Occipital lobe (tissue), 1 donor: ENCODE measurements at regions not wholly inside any gene's neighbourhood (a gene's known extent, or its start where the extent isn't known, plus 50 kb on each side); places are given as distances from the start of the nearest gene placed in this dataset.

ENCODE experiments used
- DNase-seq: peaks from one replicate; lab custom pipeline; 2025; lab: John Stamatoyannopoulos, UW

- DNase-seq = no peak
These were observed 118.4 kb upstream of the IRX5 start for GRCh38 chr16:54812229-54812628.

- DNase-seq = no peak
These were observed 121.8 kb upstream of the IRX5 start for GRCh38 chr16:54808890-54809289.

GRCh38 chr16:54806881-54807360 lies 123.7 kb upstream of the IRX5 start:
- DNase-seq = no peak

- no peak for DNase-seq
These were observed 124.3 kb upstream of the IRX5 start for GRCh38 chr16:54806378-54806777.

- no peak for DNase-seq
These were observed 125.0 kb upstream of the IRX5 start for GRCh38 chr16:54805648-54806047.

- no peak for DNase-seq
These were observed 129.4 kb upstream of the IRX5 start for GRCh38 chr16:54801057-54801844.

GRCh38 chr16:54798267-54798666 lies 132.4 kb upstream of the IRX5 start:
- DNase-seq = no peak

- DNase-seq = no peak
These were observed 134.5 kb upstream of the IRX5 start for GRCh38 chr16:54796211-54796610.

- DNase-seq = no peak
These were observed 137.9 kb upstream of the IRX5 start for GRCh38 chr16:54792811-54793210.

- no peak for DNase-seq
These were observed 143.6 kb upstream of the IRX5 start for GRCh38 chr16:54787045-54787444.

- no peak for DNase-seq
These were observed 146.7 kb upstream of the IRX5 start for GRCh38 chr16:54783980-54784379.

GRCh38 chr16:54783226-54783625 lies 147.4 kb upstream of the IRX5 start:
- no peak for DNase-seq

GRCh38 chr16:54780266-54780665 lies 150.4 kb upstream of the IRX5 start:
- DNase-seq = no peak

GRCh38 chr16:54779549-54779948 lies 151.1 kb upstream of the IRX5 start:
- DNase-seq = no peak

- DNase-seq = no peak
These were observed 155.9 kb upstream of the IRX5 start for GRCh38 chr16:54774768-54775167.

GRCh38 chr16:54772400-54772799 lies 158.3 kb upstream of the IRX5 start:
- no peak for DNase-seq

GRCh38 chr16:54766355-54766754 lies 164.3 kb upstream of the IRX5 start:
- DNase-seq = no peak

GRCh38 chr16:54750249-54750648 lies 180.4 kb upstream of the IRX5 start:
- no peak for DNase-seq

GRCh38 chr16:54748611-54749190 lies 182.0 kb upstream of the IRX5 start:
- DNase-seq = no peak

- DNase-seq = no peak
These were observed 184.1 kb upstream of the IRX5 start for GRCh38 chr16:54746596-54746995.

GRCh38 chr16:54744998-54745397 lies 185.7 kb upstream of the IRX5 start:
- DNase-seq = no peak

- DNase-seq = no peak
These were observed 188.2 kb upstream of the IRX5 start for GRCh38 chr16:54742436-54742835.

- no peak for DNase-seq
These were observed 191.3 kb upstream of the IRX5 start for GRCh38 chr16:54739381-54739780.
